ENCODE measurements at regions not wholly inside any gene's neighbourhood (a gene's known extent, or its start where the extent isn't known, plus 50 kb on each side); places are given as distances from the start of the nearest gene placed in this dataset.

DNA sequence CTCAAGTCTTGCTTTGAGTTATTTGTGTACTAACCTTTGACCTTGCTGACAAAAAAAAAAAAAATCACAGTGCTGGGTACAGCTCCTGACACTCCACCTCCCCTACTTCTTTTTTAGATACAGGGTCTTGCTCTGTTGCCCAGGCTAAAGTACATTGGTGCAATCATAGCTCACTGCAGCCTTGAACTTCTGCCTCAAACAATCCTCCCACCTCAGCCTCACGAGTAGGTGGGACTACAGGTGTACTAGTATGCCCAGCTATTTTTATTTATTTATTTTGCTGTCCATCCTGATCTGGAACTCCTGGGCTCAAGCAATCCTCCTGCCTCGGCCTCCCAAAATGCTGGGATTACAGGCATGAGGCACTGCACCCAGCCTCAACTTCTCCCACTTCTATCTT is 57.2 kb upstream of the KCNMB1 start:
- H4K91ac ChIP-seq (ENCODE audit: low read length) = no peak overlapping the region
- no peak overlapping the region for H2AK5ac ChIP-seq (ENCODE audit: low read length, severe bottlenecking)
- no peak for DNase-seq
- H3K4ac ChIP-seq (ENCODE audit: low read depth in 1 of 2, low read length in 2 of 2) = no peak overlapping the region
- peaks cover 0 to 22% of the 10 kb centered on the region in 2 experiments for H3K27me3 ChIP-seq (ENCODE audit: control insufficient read depth in 1 of 2, insufficient read depth in 1 of 2, low read length in 2 of 2)
- H3K4me3 ChIP-seq (ENCODE audit: insufficient read depth in 1 of 2, low read depth in 1 of 2, low read length in 2 of 2) = no peak overlapping the region
- H2BK120ac ChIP-seq (ENCODE audit: low read depth, low read length) = no peak overlapping the region
- H3K36me3 ChIP-seq (ENCODE audit: control insufficient read depth in 1 of 2, insufficient read depth in 2 of 2, low read depth in 1 of 2, low read length in 2 of 2) = no peaks in the 10 kb centered on the region
- no peak overlapping the region for H3K14ac ChIP-seq (ENCODE audit: low read length in 2 of 2)
- H2BK15ac ChIP-seq (ENCODE audit: low read depth, poor library complexity, severe bottlenecking) = no peak overlapping the region
- H3K4me2 ChIP-seq (ENCODE audit: low read length, poor library complexity, severe bottlenecking) = no peak overlapping the region
- no peak overlapping the region for H2AFZ ChIP-seq (ENCODE audit: low read depth, low read length)
- H2BK5ac ChIP-seq (ENCODE audit: low read depth, low read length, poor library complexity, severe bottlenecking) = no peak overlapping the region
- H3K27ac ChIP-seq (ENCODE audit: low read length, poor library complexity, severe bottlenecking) = no peak overlapping the region
- H3K4me1 ChIP-seq (ENCODE audit: control insufficient read depth, insufficient read depth, low read depth, low read length) = peaks cover 2% of the 10 kb centered on the region
- no peak overlapping the region for H2BK12ac ChIP-seq (ENCODE audit: low read length in 2 of 2)
- 93% methylated on average over 2 of the region's 2 CpGs for WGBS
- H3K18ac ChIP-seq (ENCODE audit: low read depth in 1 of 2, low read length in 2 of 2) = no peak overlapping the region
- no peak overlapping the region for H3K23ac ChIP-seq (ENCODE audit: low read length in 2 of 2)
- no peak overlapping the region for H4K8ac ChIP-seq (ENCODE audit: low read length)
- no peak overlapping the region for H3K9ac ChIP-seq (ENCODE audit: low read length)
- peaks cover 12% of the 10 kb centered on the region for H3K9me3 ChIP-seq (ENCODE audit: control insufficient read depth, low read length)
- H3K79me1 ChIP-seq (replicated peaks; ENCODE audit: low read length, poor library complexity, severe bottlenecking) = no peaks in the 10 kb centered on the region

DNA sequence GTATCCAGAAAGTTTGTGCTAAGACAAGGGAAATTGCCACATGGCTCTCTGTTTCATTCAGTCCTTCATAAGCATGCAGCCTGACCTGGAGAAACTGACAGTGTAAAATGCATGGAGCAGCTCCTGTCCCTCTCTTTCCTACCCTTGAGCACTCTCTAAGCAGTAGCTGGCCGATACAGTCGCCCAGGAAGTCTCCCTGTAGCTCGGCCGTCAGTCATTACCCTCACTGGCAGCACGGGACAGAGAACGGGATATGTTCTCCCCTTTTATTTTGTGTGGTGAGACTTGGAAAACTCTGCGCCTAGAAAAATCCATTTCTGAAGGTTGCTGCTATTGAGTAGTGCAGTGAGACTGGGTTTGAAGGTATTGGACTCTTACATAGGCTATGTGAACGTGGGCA is 56.8 kb upstream of the KCNMB1 start:
- H2BK12ac ChIP-seq (ENCODE audit: low read length in 2 of 2) = no peak overlapping the region
- H4K91ac ChIP-seq (ENCODE audit: low read length) = no peak overlapping the region
- WGBS = 93% methylated on average over 8 of the region's 8 CpGs
- H3K23ac ChIP-seq (ENCODE audit: low read length in 2 of 2) = no peak overlapping the region
- no peak overlapping the region for H3K4me2 ChIP-seq (ENCODE audit: low read length, poor library complexity, severe bottlenecking)
- DNase-seq = no peak
- H2BK120ac ChIP-seq (ENCODE audit: low read depth, low read length) = no peak overlapping the region
- H3K36me3 ChIP-seq (ENCODE audit: control insufficient read depth in 1 of 2, insufficient read depth in 2 of 2, low read depth in 1 of 2, low read length in 2 of 2) = no peaks in the 10 kb centered on the region
- no peak overlapping the region for H3K14ac ChIP-seq (ENCODE audit: low read length in 2 of 2)
- H2AFZ ChIP-seq (ENCODE audit: low read depth, low read length) = no peak overlapping the region
- no peak overlapping the region for H2AK5ac ChIP-seq (ENCODE audit: low read length, severe bottlenecking)
- H3K9ac ChIP-seq (ENCODE audit: low read length) = no peak overlapping the region
- H2BK15ac ChIP-seq (ENCODE audit: low read depth, poor library complexity, severe bottlenecking) = no peak overlapping the region
- no peak overlapping the region for H3K4me3 ChIP-seq (ENCODE audit: insufficient read depth in 1 of 2, low read depth in 1 of 2, low read length in 2 of 2)
- H3K27ac ChIP-seq (ENCODE audit: low read length, poor library complexity, severe bottlenecking) = no peak overlapping the region
- no peaks in the 10 kb centered on the region for H3K79me1 ChIP-seq (replicated peaks; ENCODE audit: low read length, poor library complexity, severe bottlenecking)
- H3K18ac ChIP-seq (ENCODE audit: low read depth in 1 of 2, low read length in 2 of 2) = no peak overlapping the region
- H4K8ac ChIP-seq (ENCODE audit: low read length) = no peak overlapping the region
- H3K4me1 ChIP-seq (ENCODE audit: control insufficient read depth, insufficient read depth, low read depth, low read length) = peaks cover 2% of the 10 kb centered on the region
- H3K4ac ChIP-seq (ENCODE audit: low read depth in 1 of 2, low read length in 2 of 2) = no peak overlapping the region
- H3K27me3 ChIP-seq (ENCODE audit: control insufficient read depth in 1 of 2, insufficient read depth in 1 of 2, low read length in 2 of 2) = peaks cover 0 to 23% of the 10 kb centered on the region in 2 experiments
- peaks cover 12% of the 10 kb centered on the region for H3K9me3 ChIP-seq (ENCODE audit: control insufficient read depth, low read length)
- no peak overlapping the region for H2BK5ac ChIP-seq (ENCODE audit: low read depth, low read length, poor library complexity, severe bottlenecking)

DNA sequence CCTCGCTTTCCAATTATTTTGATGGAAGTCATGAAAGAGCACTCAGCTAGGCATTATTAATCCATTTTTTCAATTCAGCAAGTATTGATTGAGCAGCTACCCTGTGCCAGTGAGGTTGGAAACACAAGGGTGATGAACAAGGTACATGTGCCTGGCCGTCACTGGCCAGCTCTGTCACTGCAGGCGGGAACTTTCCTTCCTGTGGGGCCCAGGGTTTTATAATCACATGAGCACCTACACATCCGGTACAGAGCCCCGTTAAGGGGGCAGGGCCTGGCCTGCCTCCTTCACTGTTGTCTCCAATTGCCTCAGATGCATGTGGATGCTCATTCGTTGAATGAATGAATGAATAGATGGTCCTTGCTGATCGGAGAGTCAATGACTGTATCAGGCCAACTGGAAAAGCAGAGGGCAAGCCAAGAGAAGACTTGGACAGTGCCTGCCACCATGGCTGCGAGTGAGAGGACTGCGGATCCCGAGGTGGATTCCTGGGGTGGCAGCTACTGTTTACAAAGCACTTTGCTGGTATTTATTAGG is 55.9 kb upstream of the KCNMB1 start:
- no peak for DNase-seq
- peaks cover 12% of the 10 kb centered on the region for H3K9me3 ChIP-seq (ENCODE audit: control insufficient read depth, low read length)
- H2BK15ac ChIP-seq (ENCODE audit: low read depth, poor library complexity, severe bottlenecking) = no peak overlapping the region
- peaks cover 0 to 32% of the 10 kb centered on the region in 2 experiments for H3K27me3 ChIP-seq (ENCODE audit: control insufficient read depth in 1 of 2, insufficient read depth in 1 of 2, low read length in 2 of 2)
- no peak overlapping the region for H4K8ac ChIP-seq (ENCODE audit: low read length)
- H3K4me2 ChIP-seq (ENCODE audit: low read length, poor library complexity, severe bottlenecking) = no peak overlapping the region
- H3K23ac ChIP-seq (ENCODE audit: low read length in 2 of 2) = no peak overlapping the region
- no peaks in the 10 kb centered on the region for H3K79me1 ChIP-seq (replicated peaks; ENCODE audit: low read length, poor library complexity, severe bottlenecking)
- no peak overlapping the region for H3K4ac ChIP-seq (ENCODE audit: low read depth in 1 of 2, low read length in 2 of 2)
- no peak overlapping the region for H3K14ac ChIP-seq (ENCODE audit: low read length in 2 of 2)
- H2BK12ac ChIP-seq (ENCODE audit: low read length in 2 of 2) = no peak overlapping the region
- no peaks in the 10 kb centered on the region for H3K36me3 ChIP-seq (ENCODE audit: control insufficient read depth in 1 of 2, insufficient read depth in 2 of 2, low read depth in 1 of 2, low read length in 2 of 2)
- no peak overlapping the region for H2BK5ac ChIP-seq (ENCODE audit: low read depth, low read length, poor library complexity, severe bottlenecking)
- no peak overlapping the region for H2BK120ac ChIP-seq (ENCODE audit: low read depth, low read length)
- no peak overlapping the region for H2AFZ ChIP-seq (ENCODE audit: low read depth, low read length)
- peaks cover 2% of the 10 kb centered on the region for H3K4me1 ChIP-seq (ENCODE audit: control insufficient read depth, insufficient read depth, low read depth, low read length)
- H3K9ac ChIP-seq (ENCODE audit: low read length) = no peak overlapping the region
- no peak overlapping the region for H4K91ac ChIP-seq (ENCODE audit: low read length)
- H3K27ac ChIP-seq (ENCODE audit: low read length, poor library complexity, severe bottlenecking) = no peak overlapping the region
- no peak overlapping the region for H3K18ac ChIP-seq (ENCODE audit: low read depth in 1 of 2, low read length in 2 of 2)
- WGBS = 91% methylated on average over 10 of the region's 10 CpGs
- H3K4me3 ChIP-seq (ENCODE audit: insufficient read depth in 1 of 2, low read depth in 1 of 2, low read length in 2 of 2) = no peak overlapping the region
- no peak overlapping the region for H2AK5ac ChIP-seq (ENCODE audit: low read length, severe bottlenecking)

DNA sequence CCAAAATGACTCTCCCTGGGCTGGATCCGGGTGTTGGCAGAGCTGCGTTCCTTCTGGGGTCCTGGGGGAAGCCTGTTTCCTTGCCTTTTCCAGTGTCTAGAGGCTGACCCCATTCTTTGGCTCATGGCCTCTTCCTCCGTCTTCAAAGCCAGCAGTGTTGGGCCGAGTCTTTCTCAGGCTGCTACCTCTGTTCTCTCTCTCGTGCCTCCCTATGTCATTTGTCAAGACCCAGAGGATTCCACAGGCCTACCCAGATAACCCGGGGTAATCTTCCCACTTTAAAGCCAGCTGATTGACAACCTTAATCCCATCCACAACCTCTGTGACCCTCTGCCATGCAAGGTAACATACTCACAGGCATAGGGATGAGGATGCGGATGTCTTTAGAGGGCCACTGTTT is 55.0 kb upstream of the KCNMB1 start:
- H3K4me1 ChIP-seq (ENCODE audit: control insufficient read depth, insufficient read depth, low read depth, low read length) = peaks cover 2% of the 10 kb centered on the region
- no peak overlapping the region for H2AFZ ChIP-seq (ENCODE audit: low read depth, low read length)
- H3K4me3 ChIP-seq (ENCODE audit: insufficient read depth in 1 of 2, low read depth in 1 of 2, low read length in 2 of 2) = no peak overlapping the region
- H2AK5ac ChIP-seq (ENCODE audit: low read length, severe bottlenecking) = no peak overlapping the region
- no peak overlapping the region for H2BK5ac ChIP-seq (ENCODE audit: low read depth, low read length, poor library complexity, severe bottlenecking)
- no peak overlapping the region for H2BK120ac ChIP-seq (ENCODE audit: low read depth, low read length)
- H2BK12ac ChIP-seq (ENCODE audit: low read length in 2 of 2) = no peak overlapping the region
- no peaks in the 10 kb centered on the region for H3K36me3 ChIP-seq (ENCODE audit: control insufficient read depth in 1 of 2, insufficient read depth in 2 of 2, low read depth in 1 of 2, low read length in 2 of 2)
- no peak overlapping the region for H4K8ac ChIP-seq (ENCODE audit: low read length)
- DNase-seq = no peak
- H3K14ac ChIP-seq (ENCODE audit: low read length in 2 of 2) = no peak overlapping the region
- H3K27me3 ChIP-seq (ENCODE audit: control insufficient read depth in 1 of 2, insufficient read depth in 1 of 2, low read length in 2 of 2) = peaks cover 0 to 35% of the 10 kb centered on the region in 2 experiments
- 72% methylated on average over 6 of the region's 7 CpGs for WGBS
- no peak overlapping the region for H3K4me2 ChIP-seq (ENCODE audit: low read length, poor library complexity, severe bottlenecking)
- H3K9me3 ChIP-seq (ENCODE audit: control insufficient read depth, low read length) = peaks cover 12% of the 10 kb centered on the region
- no peak overlapping the region for H3K4ac ChIP-seq (ENCODE audit: low read depth in 1 of 2, low read length in 2 of 2)
- no peaks in the 10 kb centered on the region for H3K79me1 ChIP-seq (replicated peaks; ENCODE audit: low read length, poor library complexity, severe bottlenecking)
- no peak overlapping the region for H3K23ac ChIP-seq (ENCODE audit: low read length in 2 of 2)
- no peak overlapping the region for H3K27ac ChIP-seq (ENCODE audit: low read length, poor library complexity, severe bottlenecking)
- H2BK15ac ChIP-seq (ENCODE audit: low read depth, poor library complexity, severe bottlenecking) = no peak overlapping the region
- H3K9ac ChIP-seq (ENCODE audit: low read length) = no peak overlapping the region
- H3K18ac ChIP-seq (ENCODE audit: low read depth in 1 of 2, low read length in 2 of 2) = no peak overlapping the region
- H4K91ac ChIP-seq (ENCODE audit: low read length) = no peak overlapping the region

Measured in mesenchymal stem cell (in vitro differentiated cells and primary cell).